Activated CD8-positive, alpha-beta memory T cell treated with anti-CD3 and anti-CD28 coated beads for 4 hours (primary cell): ENCODE measurements at regions not wholly inside any gene's neighbourhood (a gene's known extent, or its start where the extent isn't known, plus 50 kb on each side); places are given as distances from the start of the nearest gene placed in this dataset.
"Not testable (repeated sequence)": the region's sequence is repeated elsewhere in the genome, so short reads cannot be mapped to it uniquely, and the experiment has no call there.

Experiments
- DNase-seq, 2 donors: peaks; one replicate each; pipeline ENCODE4 v3.0.0-alpha.2; 2020; ENCODE audit warnings: low read depth in 2 of 2

DNA sequence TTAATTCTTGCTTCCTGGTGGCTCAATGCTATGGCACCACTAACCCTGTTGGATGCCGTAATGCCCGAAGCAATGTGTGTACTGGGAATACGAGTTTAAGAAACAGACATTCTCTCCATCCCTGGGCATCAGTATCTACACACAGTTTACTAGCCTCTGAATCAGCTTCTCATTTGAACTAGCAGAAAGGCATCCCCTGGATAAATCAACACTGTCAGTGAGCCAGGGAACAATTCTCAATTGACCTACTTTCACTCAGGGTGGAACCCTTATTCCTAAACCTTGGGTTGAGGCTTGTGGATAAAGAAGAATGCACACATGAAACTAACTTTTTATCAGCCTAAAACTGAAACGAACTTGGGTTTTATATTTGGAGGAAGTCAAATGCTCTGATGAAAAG is 331.0 kb downstream of the GADD45G start:
- no peak for DNase-seq

DNA sequence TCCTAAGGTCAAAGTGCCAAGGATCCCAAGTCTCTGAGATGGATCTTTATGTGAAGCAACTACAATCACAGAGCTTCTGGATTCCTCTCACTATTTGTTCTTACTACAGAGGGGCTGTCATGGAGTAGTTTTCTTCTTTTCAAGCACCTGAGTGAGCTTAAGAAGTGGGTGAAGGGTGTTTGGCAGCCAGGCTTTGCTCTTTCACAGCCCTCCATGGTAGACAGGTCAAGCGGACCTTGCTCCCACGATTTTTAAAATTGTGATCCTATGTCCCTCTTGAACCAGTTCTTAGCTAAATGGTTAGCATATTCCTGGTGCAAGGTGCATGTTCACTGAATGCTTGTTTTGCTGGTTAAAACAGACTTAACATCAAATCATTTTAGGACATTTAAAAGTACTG is 332.2 kb downstream of the GADD45G start:
- DNase-seq = no peak

DNA sequence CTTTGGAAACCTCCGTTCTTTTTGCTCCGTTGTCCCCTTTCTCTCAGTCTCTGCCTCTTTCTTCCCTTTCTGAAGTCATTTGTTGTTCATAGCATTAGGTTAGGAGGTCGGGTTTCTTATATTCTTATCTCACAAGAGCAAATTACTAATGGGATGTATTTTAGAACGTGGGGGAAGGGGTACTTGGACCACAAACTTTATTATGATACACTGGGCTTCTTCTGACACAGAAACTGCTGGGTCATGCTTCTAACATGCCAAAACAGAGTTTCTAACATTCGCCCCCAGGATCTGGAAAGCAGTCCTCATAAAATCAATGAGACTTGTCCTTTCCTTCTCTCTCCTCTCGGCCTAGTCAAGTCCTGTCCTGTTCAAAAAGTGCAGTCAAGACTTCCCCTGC is 334.4 kb downstream of the GADD45G start:
- DNase-seq = no peak

DNA sequence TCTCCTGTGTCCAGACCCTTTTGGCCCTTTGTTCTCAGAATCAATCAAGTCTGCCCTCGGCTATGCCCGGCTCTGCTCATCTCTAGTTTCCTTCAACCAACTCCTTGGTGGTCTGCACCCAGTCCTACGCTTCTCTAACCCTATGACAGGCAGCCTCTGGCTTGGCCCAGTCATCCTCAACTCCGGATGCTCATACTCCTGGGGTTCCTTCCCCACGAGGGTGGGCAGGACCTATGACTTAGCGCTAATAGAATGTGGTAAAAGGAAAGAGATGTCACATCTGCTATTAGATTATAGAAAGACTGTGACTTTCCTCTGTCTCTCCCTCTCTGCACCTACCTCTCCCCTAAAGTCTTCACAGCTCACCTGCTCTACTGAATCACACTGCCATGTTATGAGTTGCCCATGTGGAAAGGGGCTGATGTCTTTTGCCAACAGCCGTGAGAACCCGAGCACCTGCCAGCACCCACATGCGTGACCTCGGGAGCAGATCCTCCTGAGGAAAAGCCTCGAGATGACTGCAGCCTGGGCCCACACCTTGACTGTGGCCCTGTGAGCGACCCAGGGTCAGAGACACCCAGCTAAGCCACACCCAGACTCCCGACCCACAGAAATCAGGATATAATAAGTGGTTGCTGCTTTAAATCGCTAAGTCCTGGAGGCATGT is 334.9 kb downstream of the GADD45G start:
- no peak for DNase-seq

DNA sequence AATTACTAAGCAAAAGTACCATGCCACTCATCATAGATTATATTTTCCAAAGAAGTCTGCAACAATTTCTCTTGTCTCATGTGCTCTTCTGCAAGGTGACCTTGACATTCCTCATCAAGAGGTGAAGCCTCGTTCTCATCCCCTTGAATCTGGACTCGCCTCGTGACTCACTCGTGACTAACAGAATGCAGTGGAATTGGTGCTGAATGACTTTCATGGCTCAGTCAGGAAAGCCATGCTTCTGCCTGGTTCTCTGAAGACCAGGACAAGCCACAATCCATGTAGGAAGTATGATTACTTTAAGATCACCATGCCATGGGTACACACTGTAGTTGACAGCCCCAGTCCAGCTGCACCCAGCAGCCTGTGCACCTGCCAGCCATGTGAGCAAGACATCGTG is 335.8 kb downstream of the GADD45G start:
- DNase-seq = no peak

DNA sequence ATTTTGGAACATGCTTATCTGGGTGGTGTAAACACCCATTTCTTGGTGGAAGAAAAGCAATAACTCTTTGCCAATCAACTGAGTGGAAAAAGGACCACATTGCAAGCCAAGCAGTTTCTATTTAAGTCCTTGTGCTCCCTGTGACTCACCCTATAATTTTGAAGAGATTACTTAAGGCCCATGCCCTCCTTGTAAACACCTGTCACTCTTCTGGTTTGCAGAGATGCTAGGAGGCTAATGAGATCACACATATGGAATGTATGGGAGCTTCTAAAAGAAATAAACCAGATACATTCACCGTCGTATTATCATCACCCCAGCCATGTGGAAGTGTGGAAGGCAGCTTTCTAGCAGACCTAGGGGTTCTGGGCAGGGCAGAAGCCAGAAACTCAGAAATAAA is 337.1 kb downstream of the GADD45G start:
- DNase-seq = no peak

DNA sequence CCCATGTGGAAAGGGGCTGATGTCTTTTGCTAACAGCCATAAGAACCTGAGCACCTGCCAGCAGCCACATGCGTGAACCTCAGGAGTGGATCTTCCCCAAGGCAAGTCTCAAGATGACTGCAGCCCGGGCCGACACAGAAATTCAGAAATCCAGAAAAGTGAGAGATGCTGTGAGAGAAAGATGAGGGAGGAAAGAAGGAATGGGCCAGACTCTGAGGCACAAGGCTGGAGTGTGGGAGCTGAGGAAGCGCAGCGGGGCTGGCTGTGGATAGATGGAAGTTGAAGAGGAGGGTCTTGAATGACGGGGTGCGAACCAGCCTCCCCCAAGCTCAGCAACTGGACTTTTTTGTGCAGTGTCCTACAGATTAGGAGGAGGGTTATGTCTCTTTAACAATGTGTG is 337.8 kb downstream of the GADD45G start:
- no peak for DNase-seq

DNA sequence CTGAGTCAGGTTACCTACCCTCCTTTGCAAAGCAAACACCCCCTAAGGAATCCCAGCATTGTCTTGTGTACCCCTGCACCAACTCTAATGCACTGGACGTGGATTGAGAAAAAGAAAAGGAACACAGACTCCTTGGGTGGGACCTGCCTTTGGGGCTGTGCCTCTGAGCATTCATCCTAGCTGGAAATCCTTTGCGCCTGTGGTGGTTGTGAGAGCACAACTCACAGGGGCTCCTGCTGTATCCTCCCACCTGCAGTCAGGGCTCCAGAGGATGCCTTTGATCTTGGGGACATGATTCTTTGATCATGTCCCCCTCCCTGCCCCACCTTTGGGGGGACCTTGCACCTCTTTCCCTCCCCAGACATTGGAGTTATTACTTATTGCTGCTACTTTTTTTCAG is 338.5 kb downstream of the GADD45G start:
- DNase-seq = no peak

DNA sequence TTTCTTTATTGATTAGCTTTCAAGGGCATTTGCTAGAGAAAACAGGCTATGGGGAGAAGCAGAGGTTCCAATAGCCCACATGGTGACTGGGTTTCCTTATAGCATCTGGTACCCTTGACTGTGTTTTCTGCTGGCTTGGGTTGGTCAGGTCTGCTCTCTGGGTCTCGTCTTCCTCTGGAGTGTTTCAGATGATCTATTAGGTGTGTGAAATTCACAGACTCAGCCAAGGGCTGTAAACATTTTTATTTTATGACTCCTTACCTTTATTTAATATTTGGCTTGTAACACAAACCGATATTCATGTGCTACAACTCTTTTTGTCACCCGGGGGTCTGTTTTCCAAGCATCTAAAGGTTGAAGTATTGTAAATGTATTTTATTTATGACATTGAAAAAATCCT is 338.9 kb downstream of the GADD45G start:
- DNase-seq = no peak

DNA sequence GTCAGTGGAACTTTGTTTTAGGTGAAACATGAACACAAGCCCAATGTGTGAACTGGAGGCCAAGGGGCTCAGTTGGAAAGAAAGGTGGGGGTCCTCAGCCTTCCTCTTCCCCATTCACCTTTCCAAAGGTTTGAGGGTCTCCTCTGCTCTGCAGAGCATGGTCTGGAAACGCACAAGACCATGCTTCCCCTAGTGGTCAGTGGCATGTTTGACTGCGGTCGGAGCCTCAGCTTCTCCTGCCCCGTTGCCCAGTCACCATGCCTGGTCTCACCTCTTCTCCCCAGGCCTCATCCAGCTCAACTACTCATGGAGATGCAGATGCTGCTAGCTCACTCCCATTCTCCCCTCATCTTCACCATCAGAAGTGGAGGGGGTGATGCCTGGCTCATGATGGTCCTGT is 340.3 kb downstream of the GADD45G start:
- DNase-seq = no peak

DNA sequence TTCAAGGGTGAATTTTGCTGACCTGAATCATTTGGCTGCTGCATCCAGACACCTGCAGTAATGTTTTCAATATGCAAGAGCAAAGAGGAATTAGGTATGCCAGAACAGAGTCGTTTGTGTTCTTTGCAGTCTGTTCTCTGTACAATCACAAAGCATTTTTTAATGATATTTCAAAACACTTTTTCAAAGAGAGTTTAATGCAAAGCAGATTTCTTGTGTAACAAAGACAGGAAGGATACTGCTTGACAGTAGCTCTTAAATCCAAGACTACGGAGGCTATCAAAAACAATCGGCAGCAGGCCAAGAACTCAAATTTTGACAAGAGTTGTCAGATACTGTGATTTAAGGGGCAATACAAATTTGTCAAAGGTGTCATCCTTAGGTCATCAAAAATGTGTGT is 341.9 kb downstream of the GADD45G start:
- no peak for DNase-seq

DNA sequence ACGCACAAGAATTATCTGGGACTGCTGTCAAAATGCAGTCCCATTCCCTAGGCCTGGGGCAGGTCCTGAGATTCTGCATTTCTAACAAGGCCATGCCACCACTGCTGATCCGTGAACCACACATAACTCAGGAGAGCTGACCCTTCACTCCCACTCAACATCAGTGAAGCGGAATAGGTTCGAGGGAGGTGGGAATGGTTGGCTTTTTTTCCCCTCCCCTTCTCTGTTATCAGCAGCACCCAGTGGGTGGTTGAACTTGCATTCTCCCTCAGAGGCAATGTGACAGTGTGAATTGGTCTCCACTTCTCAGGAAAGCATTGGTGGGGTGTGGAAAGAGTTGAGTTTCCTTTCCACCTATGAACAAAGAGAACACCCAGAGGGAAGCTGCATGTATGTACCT is 344.3 kb downstream of the GADD45G start:
- DNase-seq = no peak

DNA sequence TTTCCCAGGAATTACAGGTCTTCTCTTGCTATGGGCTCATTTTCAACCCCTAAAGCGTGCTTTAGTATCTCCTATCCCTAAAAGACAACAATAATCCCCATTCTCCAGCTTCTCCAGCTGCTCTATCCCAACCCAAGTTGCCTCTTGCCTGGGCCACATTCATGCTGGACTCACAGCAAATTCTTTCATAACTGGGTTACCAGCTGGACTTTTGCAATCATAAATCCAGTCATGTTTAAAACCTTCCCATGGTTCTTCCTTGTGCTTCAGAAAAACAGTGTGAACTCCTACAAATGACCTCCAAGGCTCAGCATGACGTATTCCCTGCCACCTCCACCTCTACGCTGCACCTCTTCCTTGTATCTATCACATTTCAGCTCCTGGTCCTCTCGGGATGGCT is 346.9 kb downstream of the GADD45G start:
- no peak for DNase-seq

DNA sequence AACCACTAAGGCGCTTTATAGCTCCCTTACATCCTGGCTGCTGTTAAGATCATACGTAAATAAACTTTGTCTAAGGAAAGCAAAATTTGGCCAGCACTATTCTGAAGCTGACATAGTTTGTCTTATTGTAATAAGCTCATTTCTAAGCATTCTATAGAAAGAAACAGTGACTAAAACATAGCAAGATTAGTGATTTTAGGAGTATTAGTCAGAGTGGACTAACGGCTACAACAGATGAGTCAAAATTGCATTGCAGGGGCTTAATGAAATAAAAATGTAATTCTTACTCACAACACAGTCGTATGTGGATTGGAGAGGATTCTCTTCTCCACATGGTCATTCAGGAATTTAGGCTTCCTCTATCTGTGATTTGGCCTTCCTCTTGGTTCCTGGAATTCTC is 347.6 kb downstream of the GADD45G start:
- DNase-seq = no peak

DNA sequence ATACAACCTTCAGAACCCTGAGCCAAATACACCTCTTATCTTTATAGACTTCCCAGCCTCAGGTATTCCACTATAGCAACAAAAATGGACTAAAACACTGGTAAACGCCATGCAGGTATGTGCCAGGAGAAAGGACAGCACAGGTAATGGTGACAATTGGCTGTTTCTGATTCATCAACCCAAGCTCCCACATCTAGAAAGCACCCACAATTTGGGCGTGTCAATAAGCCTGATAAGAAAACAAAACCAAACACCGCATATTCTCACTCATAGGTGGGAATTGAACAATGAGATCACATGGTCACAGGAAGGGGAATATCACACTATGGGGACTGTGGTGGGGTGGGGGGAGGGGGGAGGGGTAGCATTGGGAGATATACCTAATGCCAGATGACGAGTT is 348.5 kb downstream of the GADD45G start:
- DNase-seq = not testable (repeated sequence)

DNA sequence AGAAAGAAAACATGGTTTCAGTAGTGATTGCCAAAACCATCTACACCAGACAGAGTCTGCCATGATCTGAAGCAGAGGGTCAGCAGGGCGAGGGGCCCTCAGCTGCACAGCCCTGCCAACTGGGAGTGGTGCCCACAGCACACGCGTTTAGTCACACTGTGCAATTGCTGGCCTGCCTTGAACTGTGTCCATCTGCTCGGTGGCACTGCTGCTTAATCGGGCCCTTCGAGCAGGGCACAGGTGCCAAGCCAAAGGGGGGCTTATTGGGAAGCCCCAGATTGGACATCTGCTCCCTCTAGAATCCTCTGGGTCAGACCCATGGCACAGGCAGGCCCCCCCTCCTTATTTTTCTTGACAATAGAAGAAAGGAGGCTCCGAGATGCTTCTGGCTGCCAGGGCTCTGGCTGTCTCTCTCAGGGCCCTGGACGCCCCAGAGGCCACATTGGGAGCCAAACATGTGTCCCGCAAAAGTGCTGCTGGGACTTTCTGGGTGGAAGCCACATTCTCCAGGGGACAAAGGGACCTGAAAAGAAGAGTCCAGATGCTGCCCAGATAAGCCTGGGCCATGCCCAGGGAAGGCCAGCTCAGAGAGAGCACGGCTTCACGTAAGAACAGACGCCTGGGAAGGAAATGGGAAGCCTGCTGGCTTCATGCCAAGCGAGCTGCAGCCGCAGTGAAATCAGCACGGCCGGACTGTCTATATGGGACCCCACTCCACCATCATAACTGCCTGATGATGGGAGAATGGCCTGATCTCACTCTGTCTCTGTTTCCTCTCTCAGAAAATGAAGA is 349.2 kb downstream of the GADD45G start:
- DNase-seq = no peak

DNA sequence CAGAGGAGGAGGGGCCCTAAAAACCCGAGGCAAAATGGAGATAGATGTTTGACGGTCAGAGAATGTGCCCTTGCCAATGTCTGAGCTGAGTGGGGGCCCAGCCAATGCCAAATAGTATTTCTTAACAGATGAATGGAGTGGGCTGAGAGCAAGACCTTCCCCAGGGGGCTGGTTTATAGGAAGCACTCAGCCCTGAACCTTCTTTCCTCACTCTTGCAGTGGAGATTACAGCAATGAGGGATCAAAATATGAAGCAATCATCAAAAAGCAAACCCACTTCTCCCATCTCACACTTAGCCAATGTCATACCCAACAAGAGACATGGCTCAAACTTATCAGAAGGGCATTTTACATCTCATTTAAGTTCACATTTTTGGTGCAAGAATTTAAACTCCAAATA is 350.3 kb downstream of the GADD45G start:
- no peak for DNase-seq

DNA sequence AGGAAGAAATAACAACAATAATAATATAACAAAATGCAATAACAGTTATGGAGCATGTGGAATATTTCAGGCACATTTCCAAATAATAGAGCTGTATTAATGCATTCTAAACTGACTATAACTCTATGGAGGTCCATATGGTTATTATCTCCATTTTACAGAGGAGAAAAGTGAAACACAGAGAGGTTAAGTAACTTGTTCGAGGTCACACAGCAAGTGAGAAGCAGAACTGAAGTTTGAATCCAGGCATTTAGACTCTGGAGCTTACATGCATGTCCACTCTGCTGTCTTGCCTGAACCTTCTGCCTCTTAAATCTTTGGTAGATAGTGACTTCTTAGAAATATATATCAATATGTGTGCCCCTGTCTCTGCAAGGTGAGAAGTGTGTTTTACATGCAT is 350.8 kb downstream of the GADD45G start:
- no peak for DNase-seq

DNA sequence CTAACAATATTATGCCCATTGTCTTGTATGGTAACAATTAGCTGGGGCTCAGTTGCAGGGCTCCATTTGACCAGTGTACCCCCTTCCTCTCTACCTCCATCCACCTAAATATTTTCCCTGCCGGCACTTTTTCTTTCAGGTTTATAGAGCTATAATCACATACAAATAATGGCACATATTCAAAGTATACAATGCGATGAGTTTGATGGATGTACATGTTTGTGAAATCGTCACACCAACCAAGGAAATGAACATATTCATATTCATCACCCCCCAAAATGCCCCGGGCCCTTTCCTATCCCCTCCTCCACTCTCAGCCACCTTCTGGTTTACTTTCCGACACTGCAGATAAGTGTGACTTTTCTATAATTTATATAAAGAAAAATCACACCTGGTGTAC is 351.5 kb downstream of the GADD45G start:
- DNase-seq = no peak

DNA sequence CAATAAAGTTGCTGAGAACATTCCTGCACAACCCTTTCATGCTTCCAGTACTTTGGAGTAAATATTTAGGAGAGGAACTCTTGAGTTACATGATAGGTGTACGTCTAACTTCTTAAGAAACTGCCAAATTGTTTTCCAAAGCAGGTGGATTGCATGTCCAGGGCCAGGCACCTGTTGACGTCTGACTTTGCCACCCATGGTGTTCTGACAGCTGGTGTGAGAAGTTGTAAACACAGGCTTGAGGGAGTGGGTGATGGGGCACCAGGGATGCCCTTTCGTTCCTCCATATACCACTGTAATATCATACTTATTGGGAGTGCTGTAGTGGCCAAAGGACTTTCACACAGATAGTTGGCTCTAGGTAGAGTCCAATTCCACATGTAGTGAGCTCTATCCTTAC is 352.1 kb downstream of the GADD45G start:
- no peak for DNase-seq

DNA sequence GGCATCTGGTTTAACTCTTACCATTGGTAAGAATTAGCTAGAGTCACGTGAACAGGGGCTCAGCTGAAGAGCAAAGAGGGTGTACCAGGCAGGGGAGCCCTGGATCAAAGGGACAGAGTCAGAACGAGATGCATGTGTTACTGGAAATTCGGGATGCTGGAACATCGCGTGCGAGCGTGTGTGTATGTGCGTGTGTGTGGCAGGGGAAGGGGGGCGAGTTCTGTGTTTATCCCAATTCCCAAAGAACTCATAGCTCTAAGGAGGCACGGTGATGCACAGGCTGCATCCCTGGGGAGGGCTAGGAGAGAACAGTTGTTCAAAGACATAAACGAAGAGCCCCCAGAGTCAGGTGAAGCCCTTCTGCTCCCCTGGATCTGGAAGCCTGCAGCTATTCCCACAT is 353.3 kb downstream of the GADD45G start:
- DNase-seq = no peak

DNA sequence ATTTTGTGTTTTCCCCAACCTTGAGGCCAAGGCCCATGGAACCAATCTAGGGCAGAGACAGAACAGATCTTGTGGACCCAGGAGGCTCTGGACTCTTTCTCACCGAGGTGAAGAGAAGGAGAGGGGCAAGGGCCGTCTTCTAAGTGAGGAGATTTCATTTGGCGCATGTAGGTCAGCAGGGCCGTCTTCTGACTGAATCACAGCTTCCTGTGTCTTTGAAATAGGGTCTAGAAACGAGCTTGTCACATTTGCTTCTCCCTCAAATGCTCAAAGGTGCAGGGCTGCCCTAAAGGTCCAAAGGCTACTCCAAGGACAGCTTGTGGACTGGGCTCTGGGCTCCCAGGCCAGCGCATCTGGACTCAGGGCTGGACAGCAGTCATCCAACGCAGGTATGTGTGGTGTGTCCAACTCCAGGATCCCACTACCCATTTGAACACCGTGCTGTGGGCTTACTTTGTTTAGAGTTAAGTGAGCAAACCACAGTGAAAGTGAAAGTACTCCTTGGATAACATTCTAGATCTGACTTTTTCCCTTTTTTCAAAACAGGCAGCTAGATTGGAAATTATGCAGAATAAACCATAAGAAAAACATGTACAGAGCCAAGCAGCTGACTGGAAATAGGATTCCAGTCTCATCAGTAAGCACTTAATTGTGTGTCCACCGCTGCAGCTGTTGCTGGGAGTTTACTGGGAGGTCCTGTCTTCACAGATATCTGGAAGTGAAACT is 357.0 kb downstream of the GADD45G start:
- DNase-seq = no peak

DNA sequence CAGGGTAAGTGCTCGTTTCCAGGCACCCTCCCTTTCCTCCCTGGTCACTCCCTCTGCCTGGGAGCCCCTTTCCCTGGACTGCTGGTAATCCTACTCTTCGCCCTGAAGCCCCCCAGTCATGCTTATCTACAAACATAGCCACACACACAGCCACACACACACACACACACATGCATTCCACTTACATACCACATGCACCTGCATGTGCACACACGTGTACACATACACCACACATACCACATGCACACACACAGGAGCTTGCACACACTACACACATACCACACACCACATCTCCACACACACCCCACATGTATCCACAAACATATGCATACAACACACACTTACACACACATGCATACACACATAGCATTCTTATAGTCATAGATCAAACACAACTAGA is 358.5 kb downstream of the GADD45G start:
- DNase-seq = no peak
